ENCODE measurements at regions not wholly inside any gene's neighbourhood (a gene's known extent, or its start where the extent isn't known, plus 50 kb on each side); places are given as distances from the start of the nearest gene placed in this dataset.

DNA sequence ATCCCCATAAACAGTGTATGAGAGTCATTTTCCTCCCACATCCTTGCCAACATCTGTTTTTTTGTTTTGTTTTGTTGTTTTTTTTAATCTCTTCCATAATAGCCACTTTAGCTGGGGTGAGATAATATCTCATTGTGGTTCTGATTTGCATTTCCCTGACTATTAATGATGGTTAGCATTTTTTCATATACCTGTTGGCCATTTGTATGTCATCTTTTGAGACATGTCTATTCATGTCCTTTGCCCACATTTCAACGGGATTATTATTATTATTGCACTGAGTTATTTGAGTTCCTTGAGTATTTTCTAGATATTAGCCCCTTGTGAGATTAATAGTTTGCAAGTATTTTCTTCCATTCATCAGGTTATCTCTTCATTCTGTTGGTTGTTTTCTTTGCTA is 223.3 kb downstream of the LPIN1 start:
- Histone ChIP-seq H3K27me3 (ENCODE audit: insufficient read depth, insufficient read length) (no peaks in the 10 kb centered on the region), H3K4me1 (ENCODE audit: insufficient read depth, insufficient read length) (no peaks in the 10 kb centered on the region), H3K4me3 (ENCODE audit: insufficient read length, low read depth) (no peak overlapping the region), H3K9ac (ENCODE audit: insufficient read length, low read depth) (no peak overlapping the region), H3K9me3 (ENCODE audit: insufficient read depth, low read length) (0 out of 2 replicates have a peak, but pooled peaks cover 4% of the 10 kb centered on the region), H3K36me3 (ENCODE audit: insufficient read depth, insufficient read length, low read length) (no peaks in the 10 kb centered on the region)
- no peak for DNase-seq (ENCODE audit: low read depth, low spot score)
- no peak for TF ChIP-seq ZNF274 (IDR thresholded peaks at IDR 0.05; ENCODE audit: low read depth, low read length)
- TF ChIP-seq SUZ12 (IDR thresholded peaks at IDR 0.05; ENCODE audit: extremely low read depth, insufficient read depth, insufficient read length), result no peak

DNA sequence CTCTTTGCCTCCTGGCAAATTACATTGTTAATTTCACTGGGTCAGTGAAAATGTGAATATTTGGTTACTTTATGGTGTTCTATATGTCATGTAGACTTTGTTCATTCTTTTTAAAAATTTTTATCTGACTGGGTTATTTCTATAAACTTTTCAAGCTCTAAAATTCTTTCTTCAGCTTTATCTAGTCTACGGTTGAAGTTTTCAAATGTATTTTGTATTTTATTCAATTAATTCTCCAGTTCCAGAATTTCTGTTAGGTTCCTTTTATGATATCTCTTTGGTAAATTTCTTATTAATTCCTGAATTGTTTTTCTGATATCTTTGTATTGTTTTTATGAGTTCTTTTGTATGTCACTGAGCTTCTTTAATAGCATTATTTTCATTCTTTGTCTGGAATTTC is 228.1 kb downstream of the LPIN1 start:
- 0 out of 2 replicates have a peak, but pooled peaks cover 4% of the 10 kb centered on the region for H3K9me3 ChIP-seq (ENCODE audit: insufficient read depth, low read length)
- H3K36me3 ChIP-seq (ENCODE audit: insufficient read depth, insufficient read length, low read length), result no peaks in the 10 kb centered on the region
- H3K27me3 ChIP-seq (ENCODE audit: insufficient read depth, insufficient read length), result no peaks in the 10 kb centered on the region
- DNase-seq (ENCODE audit: low read depth, low spot score), result no peak
- TF ChIP-seq YY1 (IDR thresholded peaks at IDR 0.05; ENCODE audit: insufficient read depth, insufficient read length) (no peak), SUZ12 (IDR thresholded peaks at IDR 0.05; ENCODE audit: extremely low read depth, insufficient read depth, insufficient read length) (no peak), ZNF274 (IDR thresholded peaks at IDR 0.05; ENCODE audit: low read depth, low read length) (no peak)
- no peak overlapping the region for H3K9ac ChIP-seq (ENCODE audit: insufficient read length, low read depth)
- H3K4me1 ChIP-seq (ENCODE audit: insufficient read depth, insufficient read length), result no peaks in the 10 kb centered on the region
- H3K4me3 ChIP-seq (ENCODE audit: insufficient read length, low read depth), result no peak overlapping the region

DNA sequence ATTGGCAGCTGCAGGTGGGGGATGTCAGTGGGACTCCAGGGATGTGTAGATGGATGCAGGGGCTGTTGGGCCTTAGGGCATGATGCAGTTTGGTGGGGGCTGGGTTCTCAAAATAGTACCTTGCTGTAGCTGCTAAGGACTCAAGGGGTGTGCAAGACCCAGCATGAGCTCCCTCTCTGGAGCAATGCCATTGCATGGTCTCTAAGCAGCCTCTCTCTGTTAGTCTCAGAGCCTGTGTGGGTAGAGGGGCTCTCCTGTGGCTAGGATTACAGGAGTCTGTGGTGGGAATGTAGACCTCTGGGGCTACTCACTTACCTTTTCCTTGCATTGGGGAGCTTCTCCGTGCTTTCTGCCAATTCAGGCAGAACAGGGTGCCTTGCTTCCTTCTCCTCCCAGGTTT is 228.9 kb downstream of the LPIN1 start:
- Histone ChIP-seq H3K27me3 (ENCODE audit: insufficient read depth, insufficient read length) (no peaks in the 10 kb centered on the region), H3K9me3 (ENCODE audit: insufficient read depth, low read length) (0 out of 2 replicates have a peak, but pooled peaks cover 4% of the 10 kb centered on the region), H3K4me1 (ENCODE audit: insufficient read depth, insufficient read length) (no peaks in the 10 kb centered on the region), H3K9ac (ENCODE audit: insufficient read length, low read depth) (no peak overlapping the region), H3K4me3 (ENCODE audit: insufficient read length, low read depth) (no peak overlapping the region), H3K36me3 (ENCODE audit: insufficient read depth, insufficient read length, low read length) (no peaks in the 10 kb centered on the region)
- no peak for DNase-seq (ENCODE audit: low read depth, low spot score)
- TF ChIP-seq ZNF274 (IDR thresholded peaks at IDR 0.05; ENCODE audit: low read depth, low read length) (no peak), SUZ12 (IDR thresholded peaks at IDR 0.05; ENCODE audit: extremely low read depth, insufficient read depth, insufficient read length) (no peak), YY1 (IDR thresholded peaks at IDR 0.05; ENCODE audit: insufficient read depth, insufficient read length) (no peak)

DNA sequence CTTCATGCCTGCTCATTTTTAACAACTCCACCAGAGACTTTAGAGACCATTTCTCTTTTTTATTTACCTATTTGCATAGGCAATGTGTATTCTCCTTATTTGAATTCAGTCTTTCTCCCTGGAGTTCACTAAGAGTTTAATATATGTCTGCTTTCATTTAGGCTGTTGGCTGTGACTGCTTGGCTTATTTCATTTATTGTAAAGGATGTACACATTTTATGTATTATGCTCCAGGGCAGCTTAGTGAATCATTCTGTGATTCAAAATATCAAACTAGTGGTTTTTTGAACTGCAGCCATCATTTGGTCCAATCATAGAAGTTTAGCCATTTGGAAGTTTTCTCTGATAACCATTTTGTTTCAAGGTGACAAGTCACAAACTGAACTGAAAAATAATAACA is 229.6 kb downstream of the LPIN1 start:
- H3K9ac ChIP-seq (ENCODE audit: insufficient read length, low read depth), result no peak overlapping the region
- no peaks in the 10 kb centered on the region for H3K27me3 ChIP-seq (ENCODE audit: insufficient read depth, insufficient read length)
- H3K36me3 ChIP-seq (ENCODE audit: insufficient read depth, insufficient read length, low read length), result no peaks in the 10 kb centered on the region
- TF ChIP-seq SUZ12 (IDR thresholded peaks at IDR 0.05; ENCODE audit: extremely low read depth, insufficient read depth, insufficient read length), result no peak
- no peak for TF ChIP-seq ZNF274 (IDR thresholded peaks at IDR 0.05; ENCODE audit: low read depth, low read length)
- TF ChIP-seq YY1 (IDR thresholded peaks at IDR 0.05; ENCODE audit: insufficient read depth, insufficient read length), result no peak
- no peaks in the 10 kb centered on the region for H3K4me1 ChIP-seq (ENCODE audit: insufficient read depth, insufficient read length)
- DNase-seq (ENCODE audit: low read depth, low spot score), result no peak
- no peak overlapping the region for H3K4me3 ChIP-seq (ENCODE audit: insufficient read length, low read depth)
- H3K9me3 ChIP-seq (ENCODE audit: insufficient read depth, low read length), result 0 out of 2 replicates have a peak, but pooled peaks cover 4% of the 10 kb centered on the region

DNA sequence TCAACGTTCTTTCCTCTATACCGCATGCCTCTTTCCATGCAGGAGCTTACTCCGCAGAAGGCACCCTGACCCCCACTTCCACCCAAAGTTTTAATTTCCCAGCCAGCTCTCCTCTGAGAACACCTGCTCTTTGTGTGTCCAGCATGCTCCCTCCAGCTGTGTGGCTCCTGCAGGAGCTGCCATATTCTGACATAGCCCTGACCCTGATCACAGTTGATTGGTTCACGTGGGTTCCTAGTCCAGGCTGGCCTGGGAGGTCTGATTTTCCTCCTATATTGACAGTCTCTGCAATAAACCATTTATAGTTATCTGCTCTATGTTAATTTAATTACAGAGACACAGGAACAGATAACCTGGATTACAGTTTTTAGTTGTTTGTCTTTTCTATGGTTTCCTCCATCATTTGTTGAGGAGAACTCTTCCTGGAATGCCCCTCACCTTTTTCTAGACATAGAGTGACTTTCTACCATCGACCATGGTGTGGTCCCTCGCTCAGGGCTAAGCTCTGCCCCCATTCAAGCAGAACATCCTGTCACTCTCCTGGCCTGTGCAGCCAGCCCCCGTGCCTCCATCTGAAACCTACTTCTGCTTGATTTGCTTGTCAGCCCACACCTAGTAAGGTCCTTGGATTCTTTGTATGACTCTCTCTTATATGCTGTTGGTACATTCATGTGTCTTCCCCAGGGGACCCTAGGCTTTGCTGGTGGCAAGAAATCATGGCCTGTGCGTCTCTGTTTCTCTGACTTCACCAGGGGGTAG is 231.5 kb downstream of the LPIN1 start:
- no peak overlapping the region for H3K9ac ChIP-seq (ENCODE audit: insufficient read length, low read depth)
- no peaks in the 10 kb centered on the region for H3K4me1 ChIP-seq (ENCODE audit: insufficient read depth, insufficient read length)
- H3K36me3 ChIP-seq (ENCODE audit: insufficient read depth, insufficient read length, low read length), result no peaks in the 10 kb centered on the region
- DNase-seq (ENCODE audit: low read depth, low spot score), result no peak
- 0 out of 2 replicates have a peak, but pooled peaks cover 4% of the 10 kb centered on the region for H3K9me3 ChIP-seq (ENCODE audit: insufficient read depth, low read length)
- no peaks in the 10 kb centered on the region for H3K27me3 ChIP-seq (ENCODE audit: insufficient read depth, insufficient read length)
- TF ChIP-seq YY1 (IDR thresholded peaks at IDR 0.05; ENCODE audit: insufficient read depth, insufficient read length), result no peak
- no peak for TF ChIP-seq SUZ12 (IDR thresholded peaks at IDR 0.05; ENCODE audit: extremely low read depth, insufficient read depth, insufficient read length)
- no peak for TF ChIP-seq ZNF274 (IDR thresholded peaks at IDR 0.05; ENCODE audit: low read depth, low read length)
- H3K4me3 ChIP-seq (ENCODE audit: insufficient read length, low read depth), result no peak overlapping the region

DNA sequence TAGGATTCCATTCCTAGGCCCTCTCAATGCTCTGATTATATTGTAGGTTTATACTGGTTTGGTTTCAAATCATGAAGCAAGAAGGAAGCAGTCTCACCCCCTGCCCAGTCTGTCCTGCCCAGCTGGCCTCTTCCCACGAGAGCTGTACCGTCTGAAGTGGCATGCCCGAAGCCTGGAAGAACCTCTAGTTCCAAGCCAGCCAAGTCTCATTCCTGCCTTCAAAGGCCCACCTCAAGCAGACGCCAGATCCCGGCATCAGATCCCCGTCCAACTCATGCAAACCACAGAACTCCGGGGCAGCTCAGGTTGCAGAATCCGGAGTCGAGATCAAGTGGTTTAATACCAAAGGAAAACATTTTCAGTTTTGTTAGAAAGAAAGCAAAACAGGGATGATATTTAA is 234.4 kb downstream of the LPIN1 start:
- TF ChIP-seq ZNF274 (IDR thresholded peaks at IDR 0.05; ENCODE audit: low read depth, low read length) (no peak), YY1 (IDR thresholded peaks at IDR 0.05; ENCODE audit: insufficient read depth, insufficient read length) (no peak), SUZ12 (IDR thresholded peaks at IDR 0.05; ENCODE audit: extremely low read depth, insufficient read depth, insufficient read length) (no peak)
- Histone ChIP-seq H3K4me1 (ENCODE audit: insufficient read depth, insufficient read length) (no peaks in the 10 kb centered on the region), H3K9me3 (ENCODE audit: insufficient read depth, low read length) (no peaks in the 10 kb centered on the region), H3K9ac (ENCODE audit: insufficient read length, low read depth) (no peak overlapping the region), H3K27me3 (ENCODE audit: insufficient read depth, insufficient read length) (no peaks in the 10 kb centered on the region), H3K36me3 (ENCODE audit: insufficient read depth, insufficient read length, low read length) (no peaks in the 10 kb centered on the region), H3K4me3 (ENCODE audit: insufficient read length, low read depth) (no peak overlapping the region)
- DNase-seq (ENCODE audit: low read depth, low spot score), result no peak

DNA sequence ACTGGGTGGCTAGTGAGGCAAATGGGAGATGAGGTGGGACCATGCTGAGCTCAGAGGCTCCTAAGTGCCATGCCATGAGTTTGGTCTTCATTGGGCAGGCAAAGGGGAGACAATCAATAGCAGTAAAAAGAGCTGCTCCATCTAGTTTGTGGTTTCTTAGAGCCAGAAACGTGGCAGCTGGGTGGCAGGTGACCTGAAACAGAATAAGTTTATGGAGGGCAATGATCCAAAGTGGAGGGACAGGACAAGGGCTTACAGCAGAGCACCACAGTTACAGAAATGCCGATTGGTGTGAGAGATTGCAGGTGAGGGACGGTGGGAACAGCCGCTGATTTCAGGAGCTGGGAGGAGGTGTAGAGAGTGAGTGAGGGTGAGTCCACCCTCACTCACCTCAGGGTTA is 237.0 kb downstream of the LPIN1 start:
- TF ChIP-seq ZNF274 (IDR thresholded peaks at IDR 0.05; ENCODE audit: low read depth, low read length) (no peak), YY1 (IDR thresholded peaks at IDR 0.05; ENCODE audit: insufficient read depth, insufficient read length) (no peak), SUZ12 (IDR thresholded peaks at IDR 0.05; ENCODE audit: extremely low read depth, insufficient read depth, insufficient read length) (no peak)
- Histone ChIP-seq H3K9me3 (ENCODE audit: insufficient read depth, low read length) (peaks cover 6% of the 10 kb centered on the region; the same call in 1 of the 2 replicates), H3K4me3 (ENCODE audit: insufficient read length, low read depth) (no peak overlapping the region), H3K9ac (ENCODE audit: insufficient read length, low read depth) (no peak overlapping the region), H3K4me1 (ENCODE audit: insufficient read depth, insufficient read length) (no peaks in the 10 kb centered on the region), H3K36me3 (ENCODE audit: insufficient read depth, insufficient read length, low read length) (no peaks in the 10 kb centered on the region), H3K27me3 (ENCODE audit: insufficient read depth, insufficient read length) (no peaks in the 10 kb centered on the region)
- no peak for DNase-seq (ENCODE audit: low read depth, low spot score)
